Stimulated activated CD8-positive, alpha-beta memory T cell treated with anti-CD3 and anti-CD28 coated beads, Interleukin-12 subunit alpha, Interleukin-12 subunit beta, amount 100 ng/mL, for 4 hours (primary cell): ENCODE measurements at regions not wholly inside any gene's neighbourhood (a gene's known extent, or its start where the extent isn't known, plus 50 kb on each side); places are given as distances from the start of the nearest gene placed in this dataset.
"Not testable (repeated sequence)": the region's sequence is repeated elsewhere in the genome, so short reads cannot be mapped to it uniquely, and the experiment has no call there.

ENCODE experiments used
- DNase-seq: peaks from one replicate; pipeline ENCODE4 v3.0.0-alpha.2; 2020; ENCODE audit warnings: low read depth

- DNase-seq, result no peak
These were observed 124.1 kb upstream of the NEIL3 start for GRCh38 chr4:177185579-177185978.

GRCh38 chr4:177187371-177187770 is 122.3 kb upstream of the NEIL3 start:
- no peak for DNase-seq

- DNase-seq, result no peak
These were observed 118.6 kb upstream of the NEIL3 start for GRCh38 chr4:177190995-177191580.

- no peak for DNase-seq
These were observed 118.1 kb upstream of the NEIL3 start for GRCh38 chr4:177191586-177191985.

- DNase-seq, result no peak
These were observed 117.7 kb upstream of the NEIL3 start for GRCh38 chr4:177191991-177192390.

GRCh38 chr4:177193024-177193715 is 116.5 kb upstream of the NEIL3 start:
- not testable (repeated sequence) for DNase-seq

GRCh38 chr4:177194906-177195305 is 114.8 kb upstream of the NEIL3 start:
- DNase-seq, result no peak

GRCh38 chr4:177196615-177197014 is 113.1 kb upstream of the NEIL3 start:
- no peak for DNase-seq

GRCh38 chr4:177201614-177202013 is 108.1 kb upstream of the NEIL3 start:
- no peak for DNase-seq

GRCh38 chr4:177204126-177204525 is 105.5 kb upstream of the NEIL3 start:
- no peak for DNase-seq

GRCh38 chr4:177214935-177215334 is 94.7 kb upstream of the NEIL3 start:
- no peak for DNase-seq

GRCh38 chr4:177220376-177220775 is 89.3 kb upstream of the NEIL3 start:
- no peak for DNase-seq

GRCh38 chr4:177222781-177223180 is 86.9 kb upstream of the NEIL3 start:
- DNase-seq, result no peak

- DNase-seq, result no peak
These were observed 84.1 kb upstream of the NEIL3 start for GRCh38 chr4:177225605-177226004.

GRCh38 chr4:177227636-177228035 is 82.0 kb upstream of the NEIL3 start:
- no peak for DNase-seq

- no peak for DNase-seq
These were observed 81.1 kb upstream of the NEIL3 start for GRCh38 chr4:177228599-177228998.

- DNase-seq, result no peak
These were observed 80.3 kb upstream of the NEIL3 start for GRCh38 chr4:177229331-177229730.

- no peak for DNase-seq
These were observed 77.2 kb upstream of the NEIL3 start for GRCh38 chr4:177232473-177232872.

- DNase-seq, result no peak
These were observed 74.6 kb upstream of the NEIL3 start for GRCh38 chr4:177235026-177235425.

GRCh38 chr4:177236886-177237285 is 72.8 kb upstream of the NEIL3 start:
- DNase-seq, result no peak

GRCh38 chr4:177237291-177237690 is 72.4 kb upstream of the NEIL3 start:
- DNase-seq, result no peak

GRCh38 chr4:177239477-177239876 is 70.2 kb upstream of the NEIL3 start:
- no peak for DNase-seq

GRCh38 chr4:177239878-177240277 is 69.8 kb upstream of the NEIL3 start:
- no peak for DNase-seq

- DNase-seq, result no peak
These were observed 66.9 kb upstream of the NEIL3 start for GRCh38 chr4:177242651-177243286.
